ENCODE measurements at regions not wholly inside any gene's neighbourhood (a gene's known extent, or its start where the extent isn't known, plus 50 kb on each side); places are given as distances from the start of the nearest gene placed in this dataset.

DNA sequence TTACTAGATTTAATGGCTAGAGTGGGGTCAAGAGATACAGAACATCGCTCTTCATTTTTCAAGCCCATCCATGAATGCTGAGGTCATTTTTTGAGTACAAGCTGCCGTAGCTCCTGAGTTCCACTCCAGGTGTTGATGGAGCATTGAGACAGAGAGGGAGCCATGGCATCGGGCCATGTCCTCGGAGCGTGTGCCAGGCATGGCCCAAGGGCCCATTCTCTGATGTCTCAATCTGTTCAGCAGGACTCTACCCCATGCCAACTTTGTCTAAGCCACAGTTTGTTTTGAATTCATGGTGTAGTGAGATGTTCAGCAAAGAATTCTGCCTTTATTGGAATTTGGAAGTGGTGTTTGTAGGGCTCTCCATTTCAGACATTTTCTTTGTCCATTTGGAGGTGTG lies 110.5 kb upstream of the ADAMTS9 start (continued):
- TF ChIP-seq, protein P1, sequence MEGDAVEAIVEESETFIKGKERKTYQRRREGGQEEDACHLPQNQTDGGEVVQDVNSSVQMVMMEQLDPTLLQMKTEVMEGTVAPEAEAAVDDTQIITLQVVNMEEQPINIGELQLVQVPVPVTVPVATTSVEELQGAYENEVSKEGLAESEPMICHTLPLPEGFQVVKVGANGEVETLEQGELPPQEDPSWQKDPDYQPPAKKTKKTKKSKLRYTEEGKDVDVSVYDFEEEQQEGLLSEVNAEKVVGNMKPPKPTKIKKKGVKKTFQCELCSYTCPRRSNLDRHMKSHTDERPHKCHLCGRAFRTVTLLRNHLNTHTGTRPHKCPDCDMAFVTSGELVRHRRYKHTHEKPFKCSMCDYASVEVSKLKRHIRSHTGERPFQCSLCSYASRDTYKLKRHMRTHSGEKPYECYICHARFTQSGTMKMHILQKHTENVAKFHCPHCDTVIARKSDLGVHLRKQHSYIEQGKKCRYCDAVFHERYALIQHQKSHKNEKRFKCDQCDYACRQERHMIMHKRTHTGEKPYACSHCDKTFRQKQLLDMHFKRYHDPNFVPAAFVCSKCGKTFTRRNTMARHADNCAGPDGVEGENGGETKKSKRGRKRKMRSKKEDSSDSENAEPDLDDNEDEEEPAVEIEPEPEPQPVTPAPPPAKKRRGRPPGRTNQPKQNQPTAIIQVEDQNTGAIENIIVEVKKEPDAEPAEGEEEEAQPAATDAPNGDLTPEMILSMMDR (IDR thresholded peaks at IDR 0.05 in 2 of 3, conservative IDR thresholded peaks at IDR 0.05 in 1 of 3; ENCODE audit: borderline replicate concordance in 1 of 3, insufficient read depth in 1 of 3, low read depth in 2 of 3, low read length in 2 of 3): no peak

DNA sequence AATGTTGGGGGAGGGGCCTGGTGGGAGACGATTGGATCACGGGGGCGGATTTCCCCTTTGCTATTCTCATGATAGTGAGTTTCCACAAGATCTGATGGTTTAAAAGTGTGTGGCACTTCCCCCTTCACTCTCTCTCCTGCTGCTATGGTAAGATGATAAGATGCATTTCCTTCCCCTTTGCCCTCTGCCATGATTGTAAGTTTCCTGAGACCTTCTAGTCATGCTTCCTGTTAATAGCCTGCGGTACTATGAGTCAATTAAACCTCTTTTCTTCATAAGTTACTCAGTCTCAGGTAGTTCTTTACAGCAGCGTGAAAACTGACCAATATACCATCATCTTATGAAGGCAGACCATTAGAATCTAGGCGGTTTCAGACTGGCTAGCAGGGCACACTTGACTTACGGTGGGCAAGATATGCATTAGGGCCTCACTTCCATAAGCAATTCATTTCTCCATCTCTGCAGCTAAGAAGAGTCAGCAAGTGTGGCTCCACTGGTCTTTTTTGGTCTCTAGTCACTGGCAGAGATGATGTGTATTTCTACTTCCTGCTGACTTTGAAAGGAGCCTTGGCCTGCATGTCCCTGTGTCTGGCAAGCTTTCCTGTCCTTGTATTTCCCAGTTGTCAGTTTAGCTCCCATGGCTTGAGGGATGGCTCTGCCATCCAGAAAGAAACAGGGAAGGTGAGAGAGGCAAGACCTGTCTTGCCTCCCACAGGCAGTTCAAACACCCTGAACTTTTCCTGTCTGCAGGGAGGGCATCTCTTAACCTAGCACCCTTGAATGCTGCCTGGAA lies 109.0 kb upstream of the ADAMTS9 start:
- Histone ChIP-seq H3K4me1 (ENCODE audit: control insufficient read depth in 1 of 2, insufficient read depth in 2 of 2, low read length in 2 of 2) (no peaks in the 10 kb centered on the region), H3K9ac (ENCODE audit: low read length) (no peak overlapping the region), H3K36me3 (ENCODE audit: control insufficient read depth in 1 of 2, insufficient read depth in 2 of 2, low read length in 2 of 2) (no peaks in the 10 kb centered on the region), H3K27me3 (ENCODE audit: insufficient read depth, low read length) (peaks cover 2% of the 10 kb centered on the region; the same call in 1 of the 2 replicates), H3K79me2 (ENCODE audit: insufficient read depth, low read length) (no peaks in the 10 kb centered on the region), H2AFZ (ENCODE audit: low read depth, low read length, poor library complexity, severe bottlenecking) (no peak overlapping the region), H3K27ac (ENCODE audit: low read depth, low read length) (no peak overlapping the region), H3K4me3 (replicated peaks in 1 of 2; ENCODE audit: low read depth in 1 of 2, low read length in 2 of 2) (no peak overlapping the region), H3K9me2 (ENCODE audit: insufficient read depth) (no peaks in the 10 kb centered on the region), H3K9me3 (ENCODE audit: control insufficient read depth in 1 of 2, insufficient read depth in 1 of 2, low read depth in 1 of 2, low read length in 2 of 2) (no peaks in the 10 kb centered on the region), H3K4me2 (ENCODE audit: low read length) (no peak overlapping the region), H4K20me1 (ENCODE audit: insufficient read depth) (no peaks in the 10 kb centered on the region)
- POLR2A ChIA-PET: no interaction called here
- RAD21 ChIA-PET (ENCODE audit: low non-redundant PET in 1 of 2, low total read pairs in 2 of 2, uncharacterized antibody in 2 of 2, unreplicated experiment in 2 of 2): no interaction called here
- no TSS peak for BruUV-seq (replicated peaks)
- CTCF ChIA-PET: no interaction called here
- ATAC-seq (no peak), DNase-seq (ENCODE audit: low read depth, low spot score) (no peak)
- TF ChIP-seq YY1 (IDR thresholded peaks at IDR 0.05; ENCODE audit: extremely low read depth, insufficient replicate concordance, low read depth, low read length) (no peak), CEBPB (IDR thresholded peaks at IDR 0.05; ENCODE audit: low read depth) (no peak), CBX3 (IDR thresholded peaks at IDR 0.05; ENCODE audit: low read depth) (no peak), ZFX (IDR thresholded peaks at IDR 0.05) (no peak), FOSL1 (IDR thresholded peaks at IDR 0.05; ENCODE audit: low read depth) (no peak), TCF7L2 (IDR thresholded peaks at IDR 0.05; ENCODE audit: borderline replicate concordance, extremely low read depth, insufficient read depth, insufficient read length) (no peak), SP1 (IDR thresholded peaks at IDR 0.05; ENCODE audit: low read depth) (no peak), ZNF274 (IDR thresholded peaks at IDR 0.05; ENCODE audit: low read depth, low read length) (no peak), ELF1 (IDR thresholded peaks at IDR 0.05; ENCODE audit: borderline replicate concordance, low read depth) (no peak), RAD21 (IDR thresholded peaks at IDR 0.05; ENCODE audit: low read depth) (no peak), EZH2phosphoT487 (IDR thresholded peaks at IDR 0.05; ENCODE audit: borderline replicate concordance) (no peak), SIN3A (IDR thresholded peaks at IDR 0.05; ENCODE audit: low read depth) (no peak), EGR1 (IDR thresholded peaks at IDR 0.05; ENCODE audit: low read depth) (no peak), JUND (IDR thresholded peaks at IDR 0.05) (no peak), POLR2AphosphoS5 (IDR thresholded peaks at IDR 0.05; ENCODE audit: low read depth, low read length) (no peak)
- TF ChIP-seq, protein P2, sequence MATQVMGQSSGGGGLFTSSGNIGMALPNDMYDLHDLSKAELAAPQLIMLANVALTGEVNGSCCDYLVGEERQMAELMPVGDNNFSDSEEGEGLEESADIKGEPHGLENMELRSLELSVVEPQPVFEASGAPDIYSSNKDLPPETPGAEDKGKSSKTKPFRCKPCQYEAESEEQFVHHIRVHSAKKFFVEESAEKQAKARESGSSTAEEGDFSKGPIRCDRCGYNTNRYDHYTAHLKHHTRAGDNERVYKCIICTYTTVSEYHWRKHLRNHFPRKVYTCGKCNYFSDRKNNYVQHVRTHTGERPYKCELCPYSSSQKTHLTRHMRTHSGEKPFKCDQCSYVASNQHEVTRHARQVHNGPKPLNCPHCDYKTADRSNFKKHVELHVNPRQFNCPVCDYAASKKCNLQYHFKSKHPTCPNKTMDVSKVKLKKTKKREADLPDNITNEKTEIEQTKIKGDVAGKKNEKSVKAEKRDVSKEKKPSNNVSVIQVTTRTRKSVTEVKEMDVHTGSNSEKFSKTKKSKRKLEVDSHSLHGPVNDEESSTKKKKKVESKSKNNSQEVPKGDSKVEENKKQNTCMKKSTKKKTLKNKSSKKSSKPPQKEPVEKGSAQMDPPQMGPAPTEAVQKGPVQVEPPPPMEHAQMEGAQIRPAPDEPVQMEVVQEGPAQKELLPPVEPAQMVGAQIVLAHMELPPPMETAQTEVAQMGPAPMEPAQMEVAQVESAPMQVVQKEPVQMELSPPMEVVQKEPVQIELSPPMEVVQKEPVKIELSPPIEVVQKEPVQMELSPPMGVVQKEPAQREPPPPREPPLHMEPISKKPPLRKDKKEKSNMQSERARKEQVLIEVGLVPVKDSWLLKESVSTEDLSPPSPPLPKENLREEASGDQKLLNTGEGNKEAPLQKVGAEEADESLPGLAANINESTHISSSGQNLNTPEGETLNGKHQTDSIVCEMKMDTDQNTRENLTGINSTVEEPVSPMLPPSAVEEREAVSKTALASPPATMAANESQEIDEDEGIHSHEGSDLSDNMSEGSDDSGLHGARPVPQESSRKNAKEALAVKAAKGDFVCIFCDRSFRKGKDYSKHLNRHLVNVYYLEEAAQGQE (IDR thresholded peaks at IDR 0.05; ENCODE audit: low read depth): no peak
- TF ChIP-seq, protein P1 (IDR thresholded peaks at IDR 0.05 in 2 of 3, conservative IDR thresholded peaks at IDR 0.05 in 1 of 3; ENCODE audit: borderline replicate concordance in 1 of 3, insufficient read depth in 1 of 3, low read depth in 2 of 3, low read length in 2 of 3): no peak
- intact Hi-C loops (cut with micrococcal nuclease): no loop called here
